Epidermal melanocyte (primary cell): ENCODE measurements at regions not wholly inside any gene's neighbourhood (a gene's known extent, or its start where the extent isn't known, plus 50 kb on each side); places are given as distances from the start of the nearest gene placed in this dataset.
A peak's percentile ranks its signal among the peaks of the same experiment; 100 is the strongest.

Experiments
- DNase-seq: peaks from one replicate; pipeline ENCODE4 v3.0.0; 2011; ENCODE audit warnings: low spot score; ENCODE audit not compliant: insufficient read length

GRCh38 chr22:27218012-27218920 is 560.9 kb downstream of the MIAT start:
- no peak for DNase-seq

GRCh38 chr22:27219036-27219435 is 561.6 kb downstream of the MIAT start:
- DNase-seq = no peak

GRCh38 chr22:27220339-27220738 is 563.0 kb downstream of the MIAT start:
- no peak for DNase-seq

- DNase-seq = no peak
Measured at GRCh38 chr22:27222178-27222577, 564.8 kb downstream of the MIAT start.

- DNase-seq = no peak
Measured at GRCh38 chr22:27223317-27224177, 566.2 kb downstream of the MIAT start.

- DNase-seq = no peak
Measured at GRCh38 chr22:27224485-27225374, 567.3 kb downstream of the MIAT start.

GRCh38 chr22:27226666-27227065 is 569.3 kb downstream of the MIAT start:
- no peak for DNase-seq

GRCh38 chr22:27228771-27229170 is 571.4 kb downstream of the MIAT start:
- DNase-seq = no peak

- DNase-seq = no peak
Measured at GRCh38 chr22:27230189-27230588, 571.4 kb downstream of the MN1 start.

GRCh38 chr22:27231266-27231665 is 570.3 kb downstream of the MN1 start:
- no peak for DNase-seq

- DNase-seq = no peak
Measured at GRCh38 chr22:27232077-27232476, 569.5 kb downstream of the MN1 start.

- no peak for DNase-seq
Measured at GRCh38 chr22:27237080-27237741, 564.3 kb downstream of the MN1 start.

GRCh38 chr22:27238935-27239510 is 562.5 kb downstream of the MN1 start:
- peak; percentile 32 for DNase-seq

- no peak for DNase-seq
Measured at GRCh38 chr22:27239520-27239919, 562.0 kb downstream of the MN1 start.

GRCh38 chr22:27240298-27241075 is 561.1 kb downstream of the MN1 start:
- DNase-seq = no peak

- DNase-seq = no peak
Measured at GRCh38 chr22:27241430-27242321, 559.9 kb downstream of the MN1 start.

- no peak for DNase-seq
Measured at GRCh38 chr22:27242474-27242873, 559.1 kb downstream of the MN1 start.

GRCh38 chr22:27242917-27243589 is 558.5 kb downstream of the MN1 start:
- no peak for DNase-seq
